HEK293 (cell line): ENCODE measurements at regions not wholly inside any gene's neighbourhood (a gene's known extent, or its start where the extent isn't known, plus 50 kb on each side); places are given as distances from the start of the nearest gene placed in this dataset.

Source experiments
- CTCF ChIA-PET: fragments of 350-600 bp; formaldehyde crosslinking; extraction: SDS; loops from one replicate; lab custom pipeline; 2021; ENCODE audit warnings: antibody characterized with exemption; lab: Yijun Ruan, JAX
- POLR2A ChIA-PET: fragments of 300-600 bp; formaldehyde crosslinking; extraction: SDS; loops from one replicate; lab custom pipeline; 2020; ENCODE audit warnings: antibody characterized with exemption, inconsistent platforms; lab: Yijun Ruan, JAX
- H3K27ac ChIP-seq: fragments of 200-500 bp; sonication (Bioruptor generic); 2 replicates; pipeline ENCODE4 v1.5.1; 2014; ENCODE audit warnings: low read depth, low read length, control low read depth, inconsistent platforms; ENCODE audit errors: extremely low read depth
- H3K36me3 ChIP-seq, 2 experiments: fragments of 200-500 bp in 1 of 2; sonication (Bioruptor generic) in 1 of 2; 1 replicate in 1 of 2; 2 replicates in 1 of 2; pipeline ENCODE4 v1.5.1; 2014 to 2017; ENCODE audit warnings: inconsistent platforms in 2 of 2, low read length in 2 of 2; ENCODE audit not compliant: control insufficient read depth in 2 of 2, insufficient read depth in 1 of 2
- H3K4me1 ChIP-seq: fragments of 200-500 bp; sonication (Bioruptor generic); 2 replicates; pipeline ENCODE4 v1.5.1; 2014; ENCODE audit warnings: mild to moderate bottlenecking, low read length, inconsistent platforms; ENCODE audit not compliant: control insufficient read depth, insufficient read depth
- H3K4me3 ChIP-seq: 2 replicates; pipeline ENCODE4 v1.5.1; 2011; ENCODE audit warnings: low read depth, mild to moderate bottlenecking, control low read depth, low read length, moderate library complexity
- H3K9me3 ChIP-seq: fragments of 200-500 bp; sonication (Bioruptor generic); 2 replicates; pipeline ENCODE4 v1.5.1; 2014; ENCODE audit warnings: low read depth, low read length, inconsistent platforms; ENCODE audit not compliant: control insufficient read depth, insufficient read depth
- ELK4 ChIP-seq: IDR thresholded peaks from 2 replicates; pipeline ENCODE4 v1.6.1; 2011; ENCODE audit warnings: mild to moderate bottlenecking, low read depth, low read length, borderline replicate concordance
- PBX3 ChIP-seq: sonication (generic); formaldehyde crosslinking; IDR thresholded peaks from 2 replicates; pipeline ENCODE4 v1.8.1; 2022; ENCODE audit warnings: mild to moderate bottlenecking, moderate library complexity, missing genetic modification reagents
- ZBTB11 ChIP-seq: fragments of 450-650 bp; formaldehyde crosslinking; conservative IDR thresholded peaks from 2 replicates; pipeline ENCODE4 v1.5.1; 2016; ENCODE audit warnings: low read depth, missing biosample characterization, missing genetic modification characterization
- ZBTB44 ChIP-seq: fragments of 450-650 bp; IDR thresholded peaks from 2 replicates; pipeline ENCODE4 v1.5.1; 2018; ENCODE audit warnings: missing biosample characterization, mild to moderate bottlenecking, missing genetic modification characterization
- ZFHX2 ChIP-seq: fragments of 450-650 bp; formaldehyde crosslinking; conservative IDR thresholded peaks from 2 replicates; pipeline ENCODE4 v1.5.1; 2016; ENCODE audit warnings: missing biosample characterization, missing genetic modification characterization
- ZFP3 ChIP-seq: fragments of 450-650 bp; formaldehyde crosslinking; IDR thresholded peaks from 2 replicates; pipeline ENCODE4 v1.5.1; 2016; ENCODE audit warnings: low read depth, missing biosample characterization, missing genetic modification characterization
- ZNF112 ChIP-seq: fragments of 450-650 bp; formaldehyde crosslinking; IDR thresholded peaks from 2 replicates; pipeline ENCODE4 v1.5.0; 2017; ENCODE audit warnings: missing biosample characterization, missing genetic modification characterization
- ZNF133 ChIP-seq: fragments of 450-650 bp; formaldehyde crosslinking; IDR thresholded peaks from 2 replicates; pipeline ENCODE4 v1.5.1; 2016; ENCODE audit warnings: missing biosample characterization, missing genetic modification characterization
- ZNF223 ChIP-seq: fragments of 450-650 bp; formaldehyde crosslinking; IDR thresholded peaks from 2 replicates; pipeline ENCODE4 v1.5.1; 2016; ENCODE audit warnings: missing biosample characterization, missing genetic modification characterization
- ZNF24 ChIP-seq: fragments of 450-650 bp; formaldehyde crosslinking; IDR thresholded peaks from 2 replicates; pipeline ENCODE4 v1.5.1; 2016; ENCODE audit warnings: missing biosample characterization, missing genetic modification characterization
- ZNF292 ChIP-seq: fragments of 450-650 bp; formaldehyde crosslinking; IDR thresholded peaks from 2 replicates; pipeline ENCODE4 v1.5.1; 2016; ENCODE audit warnings: low read depth, missing biosample characterization, missing genetic modification characterization, borderline replicate concordance
- ZNF449 ChIP-seq: fragments of 450-650 bp; formaldehyde crosslinking; IDR thresholded peaks from 2 replicates; pipeline ENCODE4 v1.5.1; 2017; ENCODE audit warnings: missing biosample characterization, mild to moderate bottlenecking, missing genetic modification characterization, moderate library complexity
- ZNF600 ChIP-seq: fragments of 450-650 bp; formaldehyde crosslinking; IDR thresholded peaks from 2 replicates; pipeline ENCODE4 v1.5.1; 2016; ENCODE audit warnings: missing biosample characterization, missing genetic modification characterization
- ZNF670 ChIP-seq: fragments of 450-650 bp; formaldehyde crosslinking; IDR thresholded peaks from 2 replicates; pipeline ENCODE4 v1.5.1; 2016; ENCODE audit warnings: missing biosample characterization, missing genetic modification characterization, low read depth
- ZNF747 ChIP-seq: fragments of 450-650 bp; formaldehyde crosslinking; IDR thresholded peaks from 2 replicates; pipeline ENCODE4 v1.5.1; 2016; ENCODE audit warnings: missing biosample characterization, missing genetic modification characterization
- ZNF768 ChIP-seq: fragments of 450-650 bp; formaldehyde crosslinking; IDR thresholded peaks from 2 replicates; pipeline ENCODE4 v1.5.1; 2018; ENCODE audit warnings: missing biosample characterization, mild to moderate bottlenecking, missing genetic modification characterization
- ZNF785 ChIP-seq: fragments of 450-650 bp; formaldehyde crosslinking; IDR thresholded peaks from 2 replicates; pipeline ENCODE4 v1.5.1; 2016; ENCODE audit warnings: missing biosample characterization, missing genetic modification characterization
- ZNF791 ChIP-seq: fragments of 450-650 bp; formaldehyde crosslinking; IDR thresholded peaks from 2 replicates; pipeline ENCODE4 v1.5.1; 2016; ENCODE audit warnings: missing biosample characterization, missing genetic modification characterization
- ZXDB ChIP-seq: fragments of 450-650 bp; formaldehyde crosslinking; IDR thresholded peaks from 2 replicates; pipeline ENCODE4 v1.5.1; 2016; ENCODE audit warnings: missing biosample characterization, missing genetic modification characterization

- TF ChIP-seq ELK4 (no peak), ZNF791 (no peak)
These were observed 73.9 kb upstream of the VIPR2 start (continued) for GRCh38 chr7:159218607-159219006.

GRCh38 chr7:159218170-159218569 lies 73.5 kb upstream of the VIPR2 start:
- H3K4me1 ChIP-seq: no peaks in the 10 kb centered on the region
- TF ChIP-seq ZNF133 (tag by site-specific recombination): no peak
- no peak for TF ChIP-seq ZNF24 (tag by site-specific recombination)
- no peak for TF ChIP-seq ZNF600 (tag by site-specific recombination)
- TF ChIP-seq ZNF768 (tag by site-specific recombination): no peak
- no peaks in the 10 kb centered on the region for H3K36me3 ChIP-seq
- H3K9me3 ChIP-seq: no peaks in the 10 kb centered on the region
- ChIA-PET CTCF (no interaction called here), POLR2A (no interaction called here)
- H3K27ac ChIP-seq: no peak overlapping the region
- H3K4me3 ChIP-seq: no peak overlapping the region

- Histone ChIP-seq H3K4me3 (no peak overlapping the region), H3K27ac (no peak overlapping the region), H3K36me3 (no peaks in the 10 kb centered on the region), H3K9me3 (no peaks in the 10 kb centered on the region), H3K4me1 (no peaks in the 10 kb centered on the region)
- ChIA-PET CTCF (no interaction called here), POLR2A (no interaction called here)
- no peak for TF ChIP-seq ZNF112
- TF ChIP-seq PBX3 (CRISPR knock-in tag): no peak
- no peak for TF ChIP-seq ZBTB44 (tag by site-specific recombination)
- TF ChIP-seq ZFHX2 (tag by site-specific recombination): no peak
- TF ChIP-seq ZBTB11: no peak
- TF ChIP-seq ZNF292 (tag by site-specific recombination): no peak
- no peak for TF ChIP-seq ZNF223 (tag by site-specific recombination)
- TF ChIP-seq ZNF785 (tag by site-specific recombination): no peak
- TF ChIP-seq ZFP3 (tag by site-specific recombination): no peak
- no peak for TF ChIP-seq ZXDB (tag by site-specific recombination)
- no peak for TF ChIP-seq ZNF670 (tag by site-specific recombination)
- TF ChIP-seq ZNF449 (tag by site-specific recombination): no peak
- TF ChIP-seq ZNF747 (tag by site-specific recombination): no peak
These were observed 70.4 kb upstream of the VIPR2 start for GRCh38 chr7:159215076-159215475.
